ENCODE measurements at regions not wholly inside any gene's neighbourhood (a gene's known extent, or its start where the extent isn't known, plus 50 kb on each side); places are given as distances from the start of the nearest gene placed in this dataset.

DNA sequence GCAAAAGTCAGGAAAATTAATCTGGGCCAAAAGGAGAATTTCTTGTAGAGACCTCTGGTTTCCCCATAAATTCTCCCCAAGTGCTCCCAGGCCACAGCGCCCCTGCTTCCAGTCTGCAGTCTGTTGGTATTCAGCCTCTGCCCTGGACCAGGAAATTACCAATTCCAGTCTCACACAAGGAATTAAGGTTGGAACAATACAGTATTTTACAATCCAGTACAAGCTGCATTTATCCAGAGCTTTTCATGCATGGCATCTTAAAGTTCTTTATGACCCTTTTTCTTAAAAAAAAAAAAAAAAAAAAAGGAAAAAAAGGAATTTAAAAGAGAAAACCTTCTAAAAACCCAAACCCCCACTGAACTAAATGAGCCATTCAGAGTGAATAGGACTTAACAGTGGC, 139.6 kb upstream of the RANBP3L start:
- BruUV-seq (replicated peaks): no TSS peak
- H4K20me1 ChIP-seq (ENCODE audit: insufficient read depth, low read length): no peaks in the 10 kb centered on the region
- H2AFZ ChIP-seq (ENCODE audit: low read length): no peak overlapping the region
- intact Hi-C loops (cut with micrococcal nuclease; ENCODE audit: unreplicated experiment): no loop called here
- no peaks in the 10 kb centered on the region for H3K79me2 ChIP-seq (ENCODE audit: insufficient read depth, low read depth, low read length)
- no peak overlapping the region for H3K27ac ChIP-seq (ENCODE audit: low read depth, low read length, poor library complexity, severe bottlenecking)
- no peak overlapping the region for H3K4me2 ChIP-seq (ENCODE audit: low read length)
- H3K9me3 ChIP-seq (ENCODE audit: low read length): no peaks in the 10 kb centered on the region
- no peaks in the 10 kb centered on the region for H3K36me3 ChIP-seq (ENCODE audit: insufficient read depth, low read length)
- H3K9me2 ChIP-seq (ENCODE audit: insufficient read depth, low read length): no peaks in the 10 kb centered on the region
- POLR2A ChIA-PET: interaction anchor here (0.6 to 0.7 kb wide), 2 partner anchors 369 to 388 kb away, joined by 3 to 6 read pairs; no protein-coding TSS in a partner anchor
- CTCF ChIA-PET (ENCODE audit: unreplicated experiment): interaction anchor here (0.6 kb wide), 1 partner anchor 21 kb away, joined by 3 read pairs; no protein-coding TSS in a partner anchor
- H3K4me3 ChIP-seq (ENCODE audit: low read depth, low read length, poor library complexity, severe bottlenecking): no peak overlapping the region
- TF ChIP-seq EZH2phosphoT487 (IDR thresholded peaks at IDR 0.05; ENCODE audit: borderline replicate concordance, low read depth, low read length): no peak
- TF ChIP-seq, protein P1, sequence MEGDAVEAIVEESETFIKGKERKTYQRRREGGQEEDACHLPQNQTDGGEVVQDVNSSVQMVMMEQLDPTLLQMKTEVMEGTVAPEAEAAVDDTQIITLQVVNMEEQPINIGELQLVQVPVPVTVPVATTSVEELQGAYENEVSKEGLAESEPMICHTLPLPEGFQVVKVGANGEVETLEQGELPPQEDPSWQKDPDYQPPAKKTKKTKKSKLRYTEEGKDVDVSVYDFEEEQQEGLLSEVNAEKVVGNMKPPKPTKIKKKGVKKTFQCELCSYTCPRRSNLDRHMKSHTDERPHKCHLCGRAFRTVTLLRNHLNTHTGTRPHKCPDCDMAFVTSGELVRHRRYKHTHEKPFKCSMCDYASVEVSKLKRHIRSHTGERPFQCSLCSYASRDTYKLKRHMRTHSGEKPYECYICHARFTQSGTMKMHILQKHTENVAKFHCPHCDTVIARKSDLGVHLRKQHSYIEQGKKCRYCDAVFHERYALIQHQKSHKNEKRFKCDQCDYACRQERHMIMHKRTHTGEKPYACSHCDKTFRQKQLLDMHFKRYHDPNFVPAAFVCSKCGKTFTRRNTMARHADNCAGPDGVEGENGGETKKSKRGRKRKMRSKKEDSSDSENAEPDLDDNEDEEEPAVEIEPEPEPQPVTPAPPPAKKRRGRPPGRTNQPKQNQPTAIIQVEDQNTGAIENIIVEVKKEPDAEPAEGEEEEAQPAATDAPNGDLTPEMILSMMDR (conservative IDR thresholded peaks at IDR 0.05; ENCODE audit: low read length): no peak
- H3K4me1 ChIP-seq (ENCODE audit: insufficient read depth, low read length, poor library complexity, severe bottlenecking): no peaks in the 10 kb centered on the region
- no peak for DNase-seq (ENCODE audit: low spot score)

DNA sequence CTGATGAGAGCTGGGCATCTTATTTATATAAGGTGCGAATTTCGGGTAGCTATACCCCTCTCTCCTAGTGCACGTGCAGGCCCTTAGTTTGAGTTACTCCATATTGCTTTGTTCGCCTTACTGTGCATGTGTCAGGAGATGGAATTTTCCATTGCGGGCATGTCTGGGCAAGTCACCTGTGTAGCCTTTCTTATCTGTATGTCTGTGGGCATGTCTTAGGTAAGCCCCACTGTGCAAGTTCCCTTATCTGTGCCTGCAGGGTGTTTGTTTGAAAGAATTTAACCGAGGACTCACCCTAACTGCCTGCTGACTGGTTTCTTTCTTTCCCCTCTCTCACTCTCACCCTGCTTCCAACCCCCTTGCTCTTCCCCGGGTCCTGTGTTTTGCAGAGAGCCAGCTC, 140.7 kb upstream of the RANBP3L start:
- no peak for DNase-seq (ENCODE audit: low spot score)
- no peaks in the 10 kb centered on the region for H4K20me1 ChIP-seq (ENCODE audit: insufficient read depth, low read length)
- no peaks in the 10 kb centered on the region for H3K9me3 ChIP-seq (ENCODE audit: low read length)
- no peak overlapping the region for H2AFZ ChIP-seq (ENCODE audit: low read length)
- no peaks in the 10 kb centered on the region for H3K4me1 ChIP-seq (ENCODE audit: insufficient read depth, low read length, poor library complexity, severe bottlenecking)
- no peaks in the 10 kb centered on the region for H3K9me2 ChIP-seq (ENCODE audit: insufficient read depth, low read length)
- TF ChIP-seq, protein P1 (conservative IDR thresholded peaks at IDR 0.05; ENCODE audit: low read length): no peak
- no peak for TF ChIP-seq EZH2phosphoT487 (IDR thresholded peaks at IDR 0.05; ENCODE audit: borderline replicate concordance, low read depth, low read length)
- ChIA-PET POLR2A (interaction anchor here (0.6 to 1.9 kb wide), 2 partner anchors 12 to 16 kb away, joined by 3 to 7 read pairs; no protein-coding TSS in a partner anchor), CTCF (ENCODE audit: unreplicated experiment) (no interaction called here)
- no peaks in the 10 kb centered on the region for H3K79me2 ChIP-seq (ENCODE audit: insufficient read depth, low read depth, low read length)
- intact Hi-C loops (cut with micrococcal nuclease; ENCODE audit: unreplicated experiment): no loop called here
- no TSS peak for BruUV-seq (replicated peaks)
- H3K4me3 ChIP-seq (ENCODE audit: low read depth, low read length, poor library complexity, severe bottlenecking): no peak overlapping the region
- no peak overlapping the region for H3K27ac ChIP-seq (ENCODE audit: low read depth, low read length, poor library complexity, severe bottlenecking)
- no peak overlapping the region for H3K4me2 ChIP-seq (ENCODE audit: low read length)
- no peaks in the 10 kb centered on the region for H3K36me3 ChIP-seq (ENCODE audit: insufficient read depth, low read length)

DNA sequence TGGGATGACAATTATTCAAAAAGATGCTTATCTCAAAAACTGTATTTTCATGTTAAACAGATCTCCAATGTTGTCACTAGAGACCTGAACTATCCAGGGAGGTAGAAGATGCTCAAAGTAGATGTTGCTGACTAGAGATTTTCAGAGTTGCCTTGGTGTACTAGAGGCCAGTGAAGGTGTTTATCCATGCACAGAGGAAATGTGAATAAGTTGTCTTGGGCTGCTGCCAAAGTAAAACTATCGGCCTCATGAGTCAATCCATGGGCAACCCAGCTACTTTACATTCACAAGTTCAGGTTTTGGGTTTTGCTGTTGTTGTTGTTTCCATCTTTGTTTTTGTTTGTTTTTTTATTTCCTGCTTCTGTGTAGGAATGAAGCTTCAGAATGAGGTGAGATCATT, 141.1 kb upstream of the RANBP3L start:
- Histone ChIP-seq H3K4me3 (ENCODE audit: low read depth, low read length, poor library complexity, severe bottlenecking) (no peak overlapping the region), H3K9me2 (ENCODE audit: insufficient read depth, low read length) (no peaks in the 10 kb centered on the region), H3K27ac (ENCODE audit: low read depth, low read length, poor library complexity, severe bottlenecking) (no peak overlapping the region), H3K4me1 (ENCODE audit: insufficient read depth, low read length, poor library complexity, severe bottlenecking) (no peaks in the 10 kb centered on the region), H2AFZ (ENCODE audit: low read length) (no peak overlapping the region), H4K20me1 (ENCODE audit: insufficient read depth, low read length) (no peaks in the 10 kb centered on the region), H3K36me3 (ENCODE audit: insufficient read depth, low read length) (no peaks in the 10 kb centered on the region), H3K79me2 (ENCODE audit: insufficient read depth, low read depth, low read length) (no peaks in the 10 kb centered on the region), H3K9me3 (ENCODE audit: low read length) (no peaks in the 10 kb centered on the region), H3K4me2 (ENCODE audit: low read length) (no peak overlapping the region)
- CTCF ChIA-PET (ENCODE audit: unreplicated experiment): no interaction called here
- no TSS peak for BruUV-seq (replicated peaks)
- POLR2A ChIA-PET: interaction anchor here (0.6 to 1.9 kb wide), 2 partner anchors 12 to 17 kb away, joined by 3 to 7 read pairs; no protein-coding TSS in a partner anchor
- DNase-seq (ENCODE audit: low spot score): no peak
- intact Hi-C loops (cut with micrococcal nuclease; ENCODE audit: unreplicated experiment): no loop called here
- no peak for TF ChIP-seq EZH2phosphoT487 (IDR thresholded peaks at IDR 0.05; ENCODE audit: borderline replicate concordance, low read depth, low read length)
- TF ChIP-seq, protein P1 (conservative IDR thresholded peaks at IDR 0.05; ENCODE audit: low read length): no peak
